GM12878 (cell line): ENCODE measurements at regions not wholly inside any gene's neighbourhood (a gene's known extent, or its start where the extent isn't known, plus 50 kb on each side); places are given as distances from the start of the nearest gene placed in this dataset.

Source experiments
- ATAC-seq: fragments of 200-7000 bp; cut with Tn5 transposase; 3 replicates; pipeline ENCODE4 v1.9.1; 2020; ENCODE audit warnings: mild to moderate bottlenecking, moderate library complexity
- BruUV-seq: library from RNA; stranded (reverse); fragments of 400-500 nt; replicated peaks from 2 replicates; lab custom pipeline; 2021; lab: Mats Ljungman, UMichigan
- CTCF ChIA-PET: fragments of 300-600 bp; sonication (Branson Sonifier 250); formaldehyde crosslinking; extraction: SDS; loops from one replicate; lab custom pipeline; 2021; ENCODE audit warnings: inconsistent platforms; lab: Yijun Ruan, JAX
- POLR2A ChIA-PET: fragments of 350-600 bp; formaldehyde crosslinking; extraction: SDS; loops from one replicate; lab custom pipeline; 2021; ENCODE audit warnings: inconsistent platforms; lab: Charles Lee
- RAD21 ChIA-PET: fragments of 300-600 bp; sonication (Branson Sonifier 250); formaldehyde crosslinking; loops from one replicate; lab custom pipeline; 2023; ENCODE audit warnings: antibody characterized with exemption; ENCODE audit not compliant: unreplicated experiment; lab: Charles Lee
- SMC1A ChIA-PET: fragments of 300-600 bp; sonication (Branson Sonifier 250); formaldehyde crosslinking; loops from one replicate; lab custom pipeline; 2023; ENCODE audit not compliant: unreplicated experiment, uncharacterized antibody; lab: Charles Lee
- DNase-seq: peaks from one replicate; pipeline ENCODE4 v3.0.0-alpha.2; 2011; ENCODE audit warnings: low read depth, low spot score
- FAIRE-seq: peaks from 3 replicates; lab custom pipeline; 2011; peaks lifted over from hg19 to GRCh38; lab: Jason Lieb, UNC
- H2AFZ ChIP-seq: 2 replicates; pipeline ENCODE4 v1.6.0; 2011; ENCODE audit warnings: low read depth, low read length, control low read depth; ENCODE audit not compliant: control insufficient read depth
- H3K27ac ChIP-seq: 2 replicates; pipeline ENCODE4 v1.5.1; 2011; ENCODE audit warnings: control low read depth; ENCODE audit not compliant: control insufficient read depth, insufficient read depth
- H3K27me3 ChIP-seq, 2 experiments: replicated peaks in 1 of 2; 2 replicates each; pipeline versions ENCODE4 v1.6.0 to v1.6.1; 2011; ENCODE audit warnings: low read length in 1 of 2; ENCODE audit not compliant: control insufficient read depth in 2 of 2, insufficient read depth in 2 of 2
- H3K36me3 ChIP-seq, 2 experiments: 2 replicates each; pipeline ENCODE4 v1.5.1; 2011; ENCODE audit warnings: low read length in 1 of 2; ENCODE audit not compliant: control insufficient read depth in 2 of 2, insufficient read depth in 2 of 2
- H3K4me1 ChIP-seq: 2 replicates; pipeline ENCODE4 v1.6.1; 2011; ENCODE audit warnings: mild to moderate bottlenecking, low read length, moderate library complexity, mixed read lengths; ENCODE audit not compliant: control insufficient read depth, insufficient read depth
- H3K4me2 ChIP-seq: 2 replicates; pipeline ENCODE4 v1.6.0; 2011; ENCODE audit warnings: control low read depth; ENCODE audit not compliant: control insufficient read depth, insufficient read depth
- H3K4me3 ChIP-seq: fragments of 200-600 bp; sonication (generic); 2 replicates; pipeline ENCODE4 v1.5.1; 2016
- H3K79me2 ChIP-seq: 2 replicates; pipeline ENCODE4 v1.6.0; 2011; ENCODE audit warnings: low read length; ENCODE audit not compliant: control insufficient read depth, insufficient read depth
- H3K9ac ChIP-seq: 2 replicates; pipeline ENCODE4 v1.8.0; 2011; ENCODE audit warnings: low read length, control low read depth, mixed read lengths; ENCODE audit not compliant: control insufficient read depth, insufficient read depth
- H3K9me3 ChIP-seq: replicated peaks from 3 replicates; pipeline ENCODE4 v1.5.1; 2011; ENCODE audit warnings: mild to moderate bottlenecking, low read length; ENCODE audit not compliant: control insufficient read depth, insufficient read depth
- H4K20me1 ChIP-seq: 2 replicates; pipeline ENCODE4 v1.6.0; 2011; ENCODE audit not compliant: control insufficient read depth, insufficient read depth
- ASH2L ChIP-seq: fragments of 300-600, 200-600 bp; sonication (generic); IDR thresholded peaks from 2 replicates; pipeline ENCODE4 v1.6.1; 2017; ENCODE audit warnings: low read depth, mild to moderate bottlenecking, borderline replicate concordance
- CEBPZ ChIP-seq: fragments of 150-350 bp; IDR thresholded peaks from 2 replicates; pipeline ENCODE4 v1.6.1; 2016; ENCODE audit warnings: low read depth, low read length
- CREB1 ChIP-seq: IDR thresholded peaks from 2 replicates; pipeline ENCODE4 v1.6.1; 2012; ENCODE audit warnings: low read depth, mild to moderate bottlenecking, inconsistent platforms
- FOS ChIP-seq: IDR thresholded peaks from 3 replicates; pipeline ENCODE4 v1.6.1; 2011; ENCODE audit warnings: borderline replicate concordance; ENCODE audit not compliant: insufficient read length; ENCODE audit errors: extremely low read depth
- GATAD2B ChIP-seq: fragments of 450-650 bp; conservative IDR thresholded peaks from 2 replicates; pipeline ENCODE4 v1.6.1; 2017; ENCODE audit warnings: low read depth, mild to moderate bottlenecking, moderate library complexity
- NR2C1 ChIP-seq: fragments of 450-650 bp; IDR thresholded peaks from 2 replicates; pipeline ENCODE4 v1.6.1; 2017; ENCODE audit warnings: antibody characterized with exemption, mild to moderate bottlenecking, moderate library complexity
- PAX8 ChIP-seq: fragments of 450-650 bp; IDR thresholded peaks from 2 replicates; pipeline ENCODE4 v1.6.1; 2017; ENCODE audit warnings: mild to moderate bottlenecking, moderate library complexity
- SPI1 ChIP-seq: IDR thresholded peaks from 2 replicates; pipeline ENCODE4 v1.6.1; 2011; ENCODE audit warnings: low read depth, mild to moderate bottlenecking, low read length, moderate library complexity, borderline replicate concordance; ENCODE audit not compliant: insufficient read depth
- ZNF687 ChIP-seq: fragments of 450-650 bp; IDR thresholded peaks from 2 replicates; pipeline ENCODE4 v1.6.1; 2017; ENCODE audit warnings: mild to moderate bottlenecking, moderate library complexity
- ZSCAN29 ChIP-seq: fragments of 450-650 bp; IDR thresholded peaks from 2 replicates; pipeline ENCODE4 v1.6.1; 2017; ENCODE audit warnings: mild to moderate bottlenecking, moderate library complexity
- WGBS: methylation state at CpG from one replicate; pipeline ENCODE4 v1.1.6; 2016; ENCODE audit warnings: low lambda C conversion rate; ENCODE audit not compliant: insufficient replicate concordance, insufficient coverage; ENCODE audit errors: missing lambda C conversion rate; 5-methylcytosine and 5-hydroxymethylcytosine counted together
- in situ Hi-C: fragments of 300-500 bp; cut with MboI; formaldehyde crosslinking; loops from 9 replicates; pipeline ENCODE4 v1.14.3; 2018; ENCODE audit warnings: mixed read lengths
- intact Hi-C: fragments of 100-400 bp; cut with micrococcal nuclease; formaldehyde crosslinking; loops from one replicate; pipeline ENCODE4 v1.14.2; 2022; ENCODE audit not compliant: unreplicated experiment
- TF ChIP-seq, protein P1 (sequence below): IDR thresholded peaks from 2 replicates; pipeline ENCODE4 v1.6.1; 2012; ENCODE audit warnings: low read depth, low read length, improper control_type of control experiment
- TF ChIP-seq, protein P2 (sequence below): fragments of 450-650 bp; IDR thresholded peaks from 2 replicates; pipeline ENCODE4 v1.6.1; 2017; ENCODE audit warnings: mild to moderate bottlenecking, moderate library complexity

DNA sequence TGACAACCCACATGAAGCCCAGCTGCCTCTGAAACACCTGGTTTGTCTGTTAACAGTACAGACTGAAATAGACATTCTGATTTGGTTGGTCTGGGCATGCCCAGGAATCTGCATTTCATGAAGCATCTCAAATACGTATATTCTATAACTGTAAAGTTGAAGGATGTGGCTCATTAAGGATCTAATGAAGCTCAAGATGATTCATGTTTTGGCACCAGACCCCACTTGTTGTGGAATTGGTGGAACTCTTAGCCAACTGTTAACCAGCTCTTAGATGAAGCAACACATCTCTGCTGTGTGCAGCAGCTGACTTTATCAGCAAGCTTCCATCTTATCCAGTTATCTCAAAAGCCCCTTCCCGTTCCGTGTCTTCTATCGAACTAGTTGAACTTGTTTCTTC lies 232.2 kb downstream of the INSC start:
- Histone ChIP-seq H4K20me1 (no peaks in the 10 kb centered on the region), H3K4me1 (no peaks in the 10 kb centered on the region), H3K27ac (no peak overlapping the region), H3K4me3 (no peak overlapping the region), H3K9me3 (no peaks in the 10 kb centered on the region), H2AFZ (no peak overlapping the region), H3K36me3 (no peaks in the 10 kb centered on the region), H3K27me3 (no peaks in the 10 kb centered on the region), H3K4me2 (no peak overlapping the region), H3K9ac (no peak overlapping the region), H3K79me2 (no peaks in the 10 kb centered on the region)
- POLR2A ChIA-PET = no interaction called here
- SMC1A ChIA-PET = interaction anchor here (1.0 kb wide), 2 partner anchors 10 to 12 kb away, joined by 3 read pairs; no protein-coding TSS in a partner anchor
- intact Hi-C loops = no loop called here
- FAIRE-seq (no peak), DNase-seq (no peak), ATAC-seq (no peak)
- CTCF ChIA-PET = interaction anchor here (0.5 kb wide), 1 partner anchor 70 kb away, joined by 3 read pairs; no protein-coding TSS in a partner anchor
- WGBS = 47% methylated on average over 4 of the region's 4 CpGs
- no TSS peak for BruUV-seq
- RAD21 ChIA-PET = no interaction called here
- in situ Hi-C loops = no loop called here
- TF ChIP-seq, protein P1, sequence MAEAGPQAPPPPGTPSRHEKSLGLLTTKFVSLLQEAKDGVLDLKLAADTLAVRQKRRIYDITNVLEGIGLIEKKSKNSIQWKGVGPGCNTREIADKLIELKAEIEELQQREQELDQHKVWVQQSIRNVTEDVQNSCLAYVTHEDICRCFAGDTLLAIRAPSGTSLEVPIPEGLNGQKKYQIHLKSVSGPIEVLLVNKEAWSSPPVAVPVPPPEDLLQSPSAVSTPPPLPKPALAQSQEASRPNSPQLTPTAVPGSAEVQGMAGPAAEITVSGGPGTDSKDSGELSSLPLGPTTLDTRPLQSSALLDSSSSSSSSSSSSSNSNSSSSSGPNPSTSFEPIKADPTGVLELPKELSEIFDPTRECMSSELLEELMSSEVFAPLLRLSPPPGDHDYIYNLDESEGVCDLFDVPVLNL = no peak
- TF ChIP-seq ASH2L (no peak), GATAD2B (no peak), ZNF687 (no peak), FOS (no peak), NR2C1 (no peak), CEBPZ (no peak), ZSCAN29 (no peak), SPI1 (no peak), PAX8 (no peak), CREB1 (no peak)
- TF ChIP-seq, protein P2, sequence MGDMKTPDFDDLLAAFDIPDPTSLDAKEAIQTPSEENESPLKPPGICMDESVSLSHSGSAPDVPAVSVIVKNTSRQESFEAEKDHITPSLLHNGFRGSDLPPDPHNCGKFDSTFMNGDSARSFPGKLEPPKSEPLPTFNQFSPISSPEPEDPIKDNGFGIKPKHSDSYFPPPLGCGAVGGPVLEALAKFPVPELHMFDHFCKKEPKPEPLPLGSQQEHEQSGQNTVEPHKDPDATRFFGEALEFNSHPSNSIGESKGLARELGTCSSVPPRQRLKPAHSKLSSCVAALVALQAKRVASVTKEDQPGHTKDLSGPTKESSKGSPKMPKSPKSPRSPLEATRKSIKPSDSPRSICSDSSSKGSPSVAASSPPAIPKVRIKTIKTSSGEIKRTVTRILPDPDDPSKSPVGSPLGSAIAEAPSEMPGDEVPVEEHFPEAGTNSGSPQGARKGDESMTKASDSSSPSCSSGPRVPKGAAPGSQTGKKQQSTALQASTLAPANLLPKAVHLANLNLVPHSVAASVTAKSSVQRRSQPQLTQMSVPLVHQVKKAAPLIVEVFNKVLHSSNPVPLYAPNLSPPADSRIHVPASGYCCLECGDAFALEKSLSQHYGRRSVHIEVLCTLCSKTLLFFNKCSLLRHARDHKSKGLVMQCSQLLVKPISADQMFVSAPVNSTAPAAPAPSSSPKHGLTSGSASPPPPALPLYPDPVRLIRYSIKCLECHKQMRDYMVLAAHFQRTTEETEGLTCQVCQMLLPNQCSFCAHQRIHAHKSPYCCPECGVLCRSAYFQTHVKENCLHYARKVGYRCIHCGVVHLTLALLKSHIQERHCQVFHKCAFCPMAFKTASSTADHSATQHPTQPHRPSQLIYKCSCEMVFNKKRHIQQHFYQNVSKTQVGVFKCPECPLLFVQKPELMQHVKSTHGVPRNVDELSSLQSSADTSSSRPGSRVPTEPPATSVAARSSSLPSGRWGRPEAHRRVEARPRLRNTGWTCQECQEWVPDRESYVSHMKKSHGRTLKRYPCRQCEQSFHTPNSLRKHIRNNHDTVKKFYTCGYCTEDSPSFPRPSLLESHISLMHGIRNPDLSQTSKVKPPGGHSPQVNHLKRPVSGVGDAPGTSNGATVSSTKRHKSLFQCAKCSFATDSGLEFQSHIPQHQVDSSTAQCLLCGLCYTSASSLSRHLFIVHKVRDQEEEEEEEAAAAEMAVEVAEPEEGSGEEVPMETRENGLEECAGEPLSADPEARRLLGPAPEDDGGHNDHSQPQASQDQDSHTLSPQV = no peak
